Activated T-helper 1 cell treated with anti-CD3 and anti-CD28 coated beads, Interleukin-2, amount 50 U/mL, for 16 hours (primary cell): ENCODE measurements at regions not wholly inside any gene's neighbourhood (a gene's known extent, or its start where the extent isn't known, plus 50 kb on each side); places are given as distances from the start of the nearest gene placed in this dataset.

ENCODE experiments used
- DNase-seq, 2 donors: peaks; one replicate each; pipeline ENCODE4 v3.0.0-alpha.2; 2020; ENCODE audit warnings: low read depth in 1 of 2, low spot score in 1 of 2

DNA sequence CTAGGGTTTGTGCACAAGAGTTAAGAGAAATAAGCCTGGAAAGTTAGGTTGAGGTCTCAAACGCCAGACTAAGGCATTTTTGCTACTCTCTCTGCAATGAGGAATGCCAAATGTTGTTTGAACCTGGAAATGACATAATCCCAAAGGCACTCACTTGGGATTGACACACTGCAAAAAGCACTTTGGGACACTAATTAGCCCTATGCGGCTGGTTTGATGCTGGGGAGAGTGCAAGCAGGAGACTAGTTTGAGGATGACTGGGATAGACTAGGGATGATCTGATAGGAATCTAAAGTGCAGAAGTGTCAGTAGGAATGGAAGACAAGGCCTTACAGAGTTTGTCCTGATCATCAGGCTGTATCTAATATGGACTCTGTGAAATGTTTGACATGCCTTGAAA, 469.0 kb downstream of the SLC4A3 start:
- no peak for DNase-seq

DNA sequence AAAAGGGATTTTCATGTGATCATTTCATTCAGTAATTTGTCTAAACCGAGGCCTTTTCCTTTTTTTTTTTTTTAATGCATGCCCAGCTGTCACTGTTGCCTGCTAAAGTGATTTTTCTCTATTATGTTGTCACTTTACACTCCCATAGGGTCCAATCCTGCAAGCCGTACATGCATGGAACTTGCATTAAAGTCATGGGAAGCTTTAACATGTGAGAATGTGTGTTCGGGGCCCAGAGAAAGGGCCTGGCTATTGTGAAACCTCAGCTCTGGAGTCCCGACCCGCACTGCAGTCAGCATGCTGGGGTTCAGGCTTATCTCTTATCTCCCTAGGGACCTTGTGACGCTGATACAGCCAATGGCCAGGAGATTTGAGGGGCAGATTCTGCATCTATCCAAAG, 474.6 kb downstream of the SLC4A3 start:
- no peak for DNase-seq

GRCh38 chr2:220103596-220103995, 476.2 kb downstream of the SLC4A3 start:
- DNase-seq, result no peak

- DNase-seq, result no peak
Measured at GRCh38 chr2:220104871-220105351, 477.5 kb downstream of the SLC4A3 start.

GRCh38 chr2:220106065-220106464, 478.6 kb downstream of the SLC4A3 start:
- no peak for DNase-seq

DNA sequence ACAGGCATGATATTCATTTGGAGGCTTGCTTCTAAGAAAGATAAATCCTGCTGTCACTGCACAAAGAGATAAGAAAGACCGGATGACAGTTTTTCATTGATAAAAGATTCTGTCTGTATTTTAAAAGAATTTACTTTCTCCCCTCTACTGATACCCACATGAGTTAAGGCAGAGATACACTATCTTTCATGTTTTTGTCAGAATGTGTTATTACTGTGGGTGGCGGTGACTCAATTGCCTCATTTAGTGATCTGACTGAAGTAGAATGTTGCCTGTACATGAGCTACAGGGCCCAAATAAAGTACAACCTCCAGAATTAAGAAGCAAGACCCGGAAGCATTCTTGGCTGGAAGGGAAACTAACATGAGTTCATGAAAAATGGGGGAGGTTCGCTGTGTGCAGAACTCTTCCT, 480.0 kb downstream of the SLC4A3 start:
- no peak for DNase-seq

GRCh38 chr2:220114443-220114842, 487.0 kb downstream of the SLC4A3 start:
- DNase-seq, result no peak

GRCh38 chr2:220117025-220117424, 489.6 kb downstream of the SLC4A3 start:
- DNase-seq, result no peak

GRCh38 chr2:220120041-220120440, 492.6 kb downstream of the SLC4A3 start:
- DNase-seq, result no peak

DNA sequence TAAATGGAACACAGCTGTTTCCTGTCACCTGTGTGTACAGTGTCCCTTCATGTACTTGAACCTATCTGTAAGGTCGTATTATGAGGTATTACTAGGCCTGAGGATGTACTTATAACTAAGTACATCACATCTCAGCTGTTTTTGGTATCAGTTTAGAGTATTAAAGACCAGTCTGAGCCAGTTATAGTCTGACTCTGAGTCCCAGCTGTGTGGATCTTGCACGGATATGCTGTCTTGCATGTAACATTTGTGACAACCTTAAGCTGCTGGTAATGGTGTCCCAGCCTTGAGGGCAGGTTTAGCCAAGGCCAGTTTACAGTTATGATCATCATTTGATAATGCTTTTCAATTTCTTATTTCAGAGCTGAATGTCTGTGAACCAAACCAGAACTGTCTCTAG, 496.3 kb downstream of the SLC4A3 start:
- DNase-seq, result no peak

DNA sequence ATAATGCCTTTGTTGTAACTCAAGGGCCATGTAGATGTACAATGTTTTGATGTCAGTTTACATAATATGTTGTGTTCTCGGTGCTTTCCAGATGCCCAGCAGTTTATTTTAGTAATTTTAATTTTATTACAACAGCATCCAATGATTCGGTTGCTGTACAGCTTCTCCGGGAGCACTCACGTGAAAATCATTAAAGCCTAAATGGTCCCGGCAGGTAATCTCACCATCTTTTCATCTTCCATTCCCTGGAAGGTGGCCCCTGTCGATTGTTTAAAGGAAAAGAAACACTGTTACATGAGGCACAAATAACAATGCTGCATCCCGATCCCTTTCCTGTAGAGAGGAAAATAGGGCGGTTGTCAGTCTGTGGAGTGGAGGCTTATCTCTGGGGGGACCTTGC, 498.1 kb downstream of the SLC4A3 start:
- DNase-seq, result no peak

- no peak for DNase-seq
Measured at GRCh38 chr2:220127311-220127710, 499.9 kb downstream of the SLC4A3 start.

GRCh38 chr2:220127876-220128275, 500.4 kb downstream of the SLC4A3 start:
- no peak for DNase-seq

DNA sequence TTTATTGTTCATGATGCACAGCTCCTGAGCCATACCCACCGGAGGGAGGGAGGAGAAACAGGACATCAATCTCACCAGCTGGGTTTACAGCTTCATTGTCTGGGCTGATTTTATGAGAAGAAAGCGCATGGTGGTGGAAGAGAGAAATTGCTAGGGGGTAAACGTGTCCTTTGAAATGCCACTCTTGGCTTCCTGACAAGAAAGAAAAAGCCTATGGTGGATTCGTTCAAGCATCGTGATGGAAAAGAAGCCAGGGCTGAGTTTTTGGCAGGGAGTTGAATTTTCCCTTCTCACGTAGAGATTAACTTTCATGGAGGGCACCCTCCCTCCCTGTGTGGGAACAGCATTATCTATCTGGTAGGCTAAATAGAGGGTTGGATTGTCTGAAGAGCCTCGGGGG, 502.0 kb downstream of the SLC4A3 start:
- no peak for DNase-seq

DNA sequence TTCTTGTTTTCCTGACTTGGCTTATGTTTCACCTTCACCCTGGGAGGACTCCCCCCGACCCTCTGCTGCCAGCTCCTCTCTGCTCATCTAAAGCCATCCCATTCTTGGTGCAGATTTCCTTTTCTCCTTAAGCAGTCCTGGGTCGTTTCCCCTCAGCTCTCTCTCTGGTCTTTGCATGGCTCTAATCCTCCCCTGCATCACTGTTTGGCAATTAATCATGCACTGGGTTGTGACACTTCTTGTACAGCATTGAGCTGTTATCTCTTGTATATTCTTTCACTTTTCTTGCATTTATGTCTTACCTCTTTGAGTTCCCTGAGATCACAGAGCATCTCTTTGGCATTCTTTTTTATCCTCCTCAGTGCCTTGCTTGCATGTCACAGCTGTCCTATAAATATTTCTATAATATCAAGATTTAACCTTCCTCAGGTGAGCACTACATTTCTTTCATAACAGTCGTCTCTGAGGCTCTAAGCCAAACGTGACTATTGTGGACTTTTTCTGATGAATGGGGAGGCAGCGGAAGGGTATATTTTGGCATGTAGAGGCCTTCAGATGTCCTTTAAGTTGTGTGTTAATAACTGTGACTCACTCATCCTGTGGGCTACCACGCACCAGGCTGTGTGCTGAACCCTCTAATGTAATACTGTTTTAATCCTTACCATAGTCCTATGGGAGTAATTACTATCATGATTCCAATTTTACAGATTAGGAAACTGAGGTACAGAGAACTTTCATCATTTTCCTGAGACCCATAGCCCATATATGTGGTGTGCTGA, 507.5 kb downstream of the SLC4A3 start:
- no peak for DNase-seq

- DNase-seq, result no peak
Measured at GRCh38 chr2:220143336-220143735, 515.9 kb downstream of the SLC4A3 start.

- no peak for DNase-seq
Measured at GRCh38 chr2:220144411-220144810, 517.0 kb downstream of the SLC4A3 start.

- no peak for DNase-seq
Measured at GRCh38 chr2:220147161-220148038, 520.0 kb downstream of the SLC4A3 start.

GRCh38 chr2:220148471-220149248, 521.2 kb downstream of the SLC4A3 start:
- no peak for DNase-seq

DNA sequence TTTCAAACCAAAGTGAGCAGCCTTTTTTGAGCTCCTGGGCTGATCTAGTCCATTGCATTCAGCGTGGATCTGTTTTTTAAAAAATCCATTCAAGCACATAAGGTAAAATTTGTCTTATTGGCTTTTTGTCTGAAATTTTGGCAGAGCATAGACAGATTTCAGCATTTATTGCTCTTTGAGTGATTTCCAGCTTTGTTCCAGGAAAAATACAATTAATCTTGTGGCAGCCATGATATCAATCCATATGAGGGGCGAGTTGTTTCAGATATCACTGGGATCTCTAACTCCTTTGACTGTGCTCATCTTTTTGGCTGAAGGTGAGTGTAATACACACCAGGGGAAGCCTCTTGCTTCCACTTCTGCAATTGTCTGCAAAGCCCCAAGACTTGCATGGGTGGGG, 523.9 kb downstream of the SLC4A3 start:
- no peak for DNase-seq

DNA sequence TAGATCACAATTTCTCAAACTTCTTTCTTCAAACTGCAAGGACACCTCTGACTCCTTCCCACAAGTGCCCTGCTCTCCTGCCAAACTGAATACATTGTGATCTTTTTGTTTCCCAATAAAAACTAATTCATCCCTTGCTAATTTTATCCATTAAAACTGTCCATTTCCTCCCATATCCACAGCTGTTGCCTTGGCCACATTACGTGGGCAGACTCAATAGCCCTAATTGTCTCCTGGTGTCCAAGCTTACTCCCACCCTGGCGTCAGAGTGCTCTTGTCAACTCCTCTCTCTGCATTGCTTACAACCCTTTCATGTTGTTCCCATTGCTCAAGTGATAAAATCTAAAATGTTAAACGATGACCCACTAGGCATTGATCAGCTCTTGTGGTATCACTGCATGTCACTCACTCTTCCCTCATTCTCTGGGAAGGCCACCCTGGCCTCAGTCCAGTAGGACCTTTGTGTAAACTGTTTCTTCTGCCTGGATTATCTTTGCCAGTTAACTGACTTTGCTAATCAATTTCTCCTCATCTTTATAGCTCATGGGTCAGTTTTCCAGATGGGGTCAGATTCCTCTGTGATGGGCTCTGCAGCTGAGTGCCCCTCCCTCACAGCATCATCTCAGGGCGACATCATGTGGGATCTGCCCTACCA, 525.0 kb downstream of the SLC4A3 start:
- no peak for DNase-seq
